ENCODE measurements at regions not wholly inside any gene's neighbourhood (a gene's known extent, or its start where the extent isn't known, plus 50 kb on each side); places are given as distances from the start of the nearest gene placed in this dataset.
A peak's percentile ranks its signal among the peaks of the same experiment; 100 is the strongest.

DNA sequence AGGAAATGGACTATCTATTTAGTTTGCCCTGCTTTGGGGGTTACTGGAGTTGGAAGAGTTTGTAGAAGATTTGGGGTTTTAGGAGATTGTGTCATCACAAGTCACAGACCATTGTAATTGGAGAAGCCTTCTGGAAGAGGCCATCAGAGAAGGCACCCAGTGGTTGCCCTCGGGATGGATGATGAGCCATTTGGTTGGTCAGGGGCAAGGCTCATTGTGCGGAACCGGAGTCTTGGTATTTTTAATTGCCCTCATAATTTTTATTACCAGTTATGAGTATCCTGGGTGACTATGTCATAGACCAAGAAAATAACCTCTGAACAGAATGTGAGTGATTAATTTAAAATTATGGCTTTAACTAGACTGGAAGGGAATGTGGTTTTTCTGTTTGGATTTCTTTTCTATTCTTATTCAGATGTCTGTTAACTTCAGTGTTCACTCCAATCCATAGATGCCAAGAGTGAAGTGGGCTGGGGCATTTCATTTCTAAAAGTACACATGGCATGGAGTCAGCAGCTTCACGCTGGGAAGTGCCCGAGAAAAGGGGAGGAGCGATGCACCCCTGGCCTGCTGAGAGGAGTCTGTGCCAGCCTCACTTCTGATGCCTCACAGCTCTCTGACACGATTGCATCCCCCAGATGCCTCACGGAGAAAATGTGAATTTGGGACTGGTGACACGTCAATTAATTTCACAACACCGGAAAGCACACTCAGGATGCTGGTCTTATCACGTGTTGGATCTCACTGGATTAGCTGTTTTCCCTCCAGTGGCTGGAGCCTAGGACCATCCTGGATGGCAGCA is 225.6 kb upstream of the IGFBP3 start:
- DNase-seq (ENCODE audit: low spot score) = no peak
- TF ChIP-seq, protein P1, sequence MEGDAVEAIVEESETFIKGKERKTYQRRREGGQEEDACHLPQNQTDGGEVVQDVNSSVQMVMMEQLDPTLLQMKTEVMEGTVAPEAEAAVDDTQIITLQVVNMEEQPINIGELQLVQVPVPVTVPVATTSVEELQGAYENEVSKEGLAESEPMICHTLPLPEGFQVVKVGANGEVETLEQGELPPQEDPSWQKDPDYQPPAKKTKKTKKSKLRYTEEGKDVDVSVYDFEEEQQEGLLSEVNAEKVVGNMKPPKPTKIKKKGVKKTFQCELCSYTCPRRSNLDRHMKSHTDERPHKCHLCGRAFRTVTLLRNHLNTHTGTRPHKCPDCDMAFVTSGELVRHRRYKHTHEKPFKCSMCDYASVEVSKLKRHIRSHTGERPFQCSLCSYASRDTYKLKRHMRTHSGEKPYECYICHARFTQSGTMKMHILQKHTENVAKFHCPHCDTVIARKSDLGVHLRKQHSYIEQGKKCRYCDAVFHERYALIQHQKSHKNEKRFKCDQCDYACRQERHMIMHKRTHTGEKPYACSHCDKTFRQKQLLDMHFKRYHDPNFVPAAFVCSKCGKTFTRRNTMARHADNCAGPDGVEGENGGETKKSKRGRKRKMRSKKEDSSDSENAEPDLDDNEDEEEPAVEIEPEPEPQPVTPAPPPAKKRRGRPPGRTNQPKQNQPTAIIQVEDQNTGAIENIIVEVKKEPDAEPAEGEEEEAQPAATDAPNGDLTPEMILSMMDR (IDR thresholded peaks at IDR 0.05; ENCODE audit: extremely low read depth, missing control alignments) = no peak

DNA sequence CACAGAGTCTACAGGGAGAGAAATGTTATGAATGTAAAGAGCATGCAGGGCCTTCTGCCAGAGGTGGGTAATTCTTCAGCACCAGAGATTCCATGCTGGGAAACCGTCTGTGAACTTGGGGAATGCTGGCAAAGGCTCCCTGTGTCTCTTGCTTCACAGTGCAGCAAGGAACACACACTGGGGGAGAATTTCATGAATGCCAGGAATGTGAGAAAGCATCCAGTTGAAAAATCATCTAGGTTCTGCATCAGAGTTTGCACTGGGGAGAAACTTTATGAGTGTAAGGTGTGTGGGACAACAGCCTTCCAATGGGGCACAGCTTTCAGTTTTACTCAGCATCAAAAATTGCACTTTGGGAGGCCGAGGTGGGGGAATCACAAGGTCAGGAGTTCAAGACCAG is 224.3 kb upstream of the IGFBP3 start:
- TF ChIP-seq, protein P1 (IDR thresholded peaks at IDR 0.05; ENCODE audit: extremely low read depth, missing control alignments) = no peak
- no peak for DNase-seq (ENCODE audit: low spot score)

DNA sequence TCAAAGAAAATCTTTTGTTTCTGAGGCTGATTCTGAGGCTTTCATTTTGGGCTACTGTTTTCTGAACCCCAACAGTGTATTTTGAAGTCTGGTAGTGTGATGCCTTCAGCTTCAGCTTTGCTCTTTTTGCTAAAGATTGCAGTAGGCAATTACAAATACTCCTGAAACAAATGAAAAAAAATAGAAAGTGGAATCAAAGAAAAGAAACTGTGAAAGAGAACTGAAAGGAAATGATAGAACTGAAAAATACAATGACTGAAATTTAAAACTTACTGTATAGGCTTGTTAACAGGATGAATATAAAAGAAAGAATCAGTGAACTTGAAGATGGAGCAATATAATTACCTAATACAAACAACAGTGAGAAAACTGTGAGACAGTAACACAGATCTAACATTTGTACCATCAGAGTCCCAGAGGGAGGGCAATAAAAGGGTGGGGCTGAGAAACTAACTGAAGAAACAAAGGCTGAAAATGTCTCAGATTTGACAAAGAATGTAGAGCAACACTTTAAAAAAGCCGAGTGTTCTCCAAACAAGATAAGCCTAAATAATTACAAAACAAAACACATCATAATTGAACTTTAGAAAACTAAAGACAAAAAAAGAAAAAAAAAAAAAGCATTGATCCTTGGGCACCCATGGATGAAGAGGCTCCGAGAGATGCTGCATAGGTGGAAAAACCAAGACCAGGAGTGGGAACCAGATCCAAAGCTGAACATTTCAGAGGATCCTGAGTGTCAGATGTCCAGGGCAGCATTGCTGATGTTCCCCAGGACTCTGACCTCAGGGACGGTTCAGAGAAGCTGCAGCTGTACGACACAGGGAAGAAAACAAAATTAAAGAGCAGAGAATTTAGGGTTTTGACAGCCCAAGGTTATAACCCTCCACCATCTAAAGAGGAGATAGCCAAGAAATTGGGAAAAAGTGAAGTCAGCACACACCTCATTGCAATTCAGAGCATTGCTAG is 223.2 kb upstream of the IGFBP3 start:
- TF ChIP-seq, protein P1 (IDR thresholded peaks at IDR 0.05; ENCODE audit: extremely low read depth, missing control alignments) = no peak
- no peak for DNase-seq (ENCODE audit: low spot score)

DNA sequence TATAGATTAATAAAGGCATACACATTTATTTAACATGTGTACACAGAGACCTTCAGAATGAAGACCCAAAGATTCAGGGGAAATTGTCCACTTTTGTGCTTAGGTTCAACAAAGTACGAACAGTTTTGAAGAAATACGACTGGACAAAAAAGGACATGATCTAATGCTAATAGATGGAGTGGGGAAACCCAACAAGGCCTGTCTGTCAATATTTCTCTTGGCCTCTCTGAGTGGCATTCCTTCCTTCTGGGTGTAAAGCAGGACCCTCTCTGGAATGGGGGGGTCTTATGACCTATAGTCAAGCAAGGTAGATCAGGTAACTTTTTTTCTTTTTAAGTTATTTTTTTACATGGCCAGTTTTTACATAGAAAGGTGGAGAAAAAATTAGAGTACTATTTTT is 222.3 kb upstream of the IGFBP3 start:
- no peak for DNase-seq (ENCODE audit: low spot score)
- TF ChIP-seq, protein P1 (IDR thresholded peaks at IDR 0.05; ENCODE audit: extremely low read depth, missing control alignments) = no peak

DNA sequence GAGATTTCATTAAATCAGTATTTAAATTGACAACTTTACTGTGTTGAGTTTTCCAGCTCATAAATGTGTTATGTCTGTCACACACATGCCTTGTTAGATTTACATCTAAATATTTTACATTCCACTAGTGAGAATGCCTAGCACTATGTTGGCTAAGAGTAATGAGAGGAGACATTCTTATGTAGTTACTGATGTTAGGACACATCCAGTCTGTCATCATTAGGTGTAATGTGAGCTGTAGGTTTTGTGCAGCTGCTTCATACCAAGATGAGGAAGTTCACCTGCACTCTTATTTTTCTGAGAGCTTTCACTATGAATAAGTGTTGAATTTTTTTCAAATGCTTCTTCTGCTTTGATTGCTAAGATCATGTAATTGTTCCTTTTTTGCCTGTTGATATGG is 218.0 kb upstream of the IGFBP3 start:
- TF ChIP-seq, protein P1 (IDR thresholded peaks at IDR 0.05; ENCODE audit: extremely low read depth, missing control alignments) = no peak
- DNase-seq (ENCODE audit: low spot score) = peak; percentile 15

DNA sequence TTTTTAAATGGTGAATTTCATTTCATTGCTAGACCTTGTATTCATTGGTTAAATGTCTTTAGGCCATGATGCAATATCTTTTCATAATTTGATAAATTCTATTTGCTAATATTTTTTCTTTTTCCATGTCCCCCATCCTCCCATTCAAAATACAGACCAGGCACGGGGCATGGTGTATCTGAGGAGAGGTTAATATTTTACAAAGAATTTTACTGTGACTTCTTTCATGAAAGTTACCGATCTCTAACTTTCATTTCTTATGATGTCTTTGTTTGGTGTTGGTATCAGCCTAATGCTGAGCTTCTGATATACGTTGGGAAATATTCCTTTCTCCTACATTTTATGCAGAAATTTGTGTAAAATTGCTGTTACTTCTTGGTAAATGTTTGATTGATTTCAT is 216.7 kb upstream of the IGFBP3 start:
- TF ChIP-seq, protein P1 (IDR thresholded peaks at IDR 0.05; ENCODE audit: extremely low read depth, missing control alignments) = no peak
- DNase-seq (ENCODE audit: low spot score) = no peak

DNA sequence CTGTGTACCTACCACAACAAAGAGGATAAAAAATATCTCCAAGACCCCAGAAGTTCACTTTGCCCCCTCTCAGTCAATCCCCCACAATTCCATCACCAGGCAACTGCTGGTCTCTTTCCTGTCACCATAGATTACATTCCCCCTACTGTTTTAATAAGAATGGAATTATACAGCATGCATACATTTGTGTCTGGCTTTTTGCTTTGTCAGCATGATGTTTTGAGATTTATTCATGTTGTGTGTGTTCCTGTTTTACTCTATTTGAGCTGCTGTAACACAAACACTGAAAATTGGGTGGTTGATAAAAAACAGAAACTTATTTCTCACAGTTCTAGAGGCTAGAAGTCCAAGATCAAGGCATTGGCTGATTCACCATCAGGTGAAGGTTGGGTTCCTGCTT is 214.5 kb upstream of the IGFBP3 start:
- DNase-seq (ENCODE audit: low spot score) = no peak
- TF ChIP-seq, protein P1 (IDR thresholded peaks at IDR 0.05; ENCODE audit: extremely low read depth, missing control alignments) = no peak
